Fibroblast of pulmonary artery (primary cell): ENCODE measurements at regions not wholly inside any gene's neighbourhood (a gene's known extent, or its start where the extent isn't known, plus 50 kb on each side); places are given as distances from the start of the nearest gene placed in this dataset.

ENCODE experiments used
- DNase-seq: peaks from one replicate; pipeline ENCODE4 v3.0.0-alpha.2; 2010; ENCODE audit warnings: low read depth
- H3K4me3 ChIP-seq: replicated peaks from 2 replicates; pipeline ENCODE4 v1.5.1; 2011; ENCODE audit warnings: low read depth, mild to moderate bottlenecking, control low read depth, low read length, moderate library complexity
- TF ChIP-seq, protein P1 (sequence below): IDR thresholded peaks from 2 replicates; pipeline ENCODE4 v1.5.1; 2011; ENCODE audit warnings: mild to moderate bottlenecking, control low read depth, low read length, inconsistent platforms; ENCODE audit errors: missing control alignments

- TF ChIP-seq, protein P1, sequence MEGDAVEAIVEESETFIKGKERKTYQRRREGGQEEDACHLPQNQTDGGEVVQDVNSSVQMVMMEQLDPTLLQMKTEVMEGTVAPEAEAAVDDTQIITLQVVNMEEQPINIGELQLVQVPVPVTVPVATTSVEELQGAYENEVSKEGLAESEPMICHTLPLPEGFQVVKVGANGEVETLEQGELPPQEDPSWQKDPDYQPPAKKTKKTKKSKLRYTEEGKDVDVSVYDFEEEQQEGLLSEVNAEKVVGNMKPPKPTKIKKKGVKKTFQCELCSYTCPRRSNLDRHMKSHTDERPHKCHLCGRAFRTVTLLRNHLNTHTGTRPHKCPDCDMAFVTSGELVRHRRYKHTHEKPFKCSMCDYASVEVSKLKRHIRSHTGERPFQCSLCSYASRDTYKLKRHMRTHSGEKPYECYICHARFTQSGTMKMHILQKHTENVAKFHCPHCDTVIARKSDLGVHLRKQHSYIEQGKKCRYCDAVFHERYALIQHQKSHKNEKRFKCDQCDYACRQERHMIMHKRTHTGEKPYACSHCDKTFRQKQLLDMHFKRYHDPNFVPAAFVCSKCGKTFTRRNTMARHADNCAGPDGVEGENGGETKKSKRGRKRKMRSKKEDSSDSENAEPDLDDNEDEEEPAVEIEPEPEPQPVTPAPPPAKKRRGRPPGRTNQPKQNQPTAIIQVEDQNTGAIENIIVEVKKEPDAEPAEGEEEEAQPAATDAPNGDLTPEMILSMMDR: no peak
- no peak for DNase-seq
- H3K4me3 ChIP-seq: no peak overlapping the region
Measured at GRCh38 chr12:19646599-19646998, 207.3 kb downstream of the AEBP2 start.

GRCh38 chr12:19647806-19648556, 208.7 kb downstream of the AEBP2 start:
- no peak overlapping the region for H3K4me3 ChIP-seq
- TF ChIP-seq, protein P1: no peak
- no peak for DNase-seq

GRCh38 chr12:19648591-19648990, 209.3 kb downstream of the AEBP2 start:
- TF ChIP-seq, protein P1: no peak
- no peak overlapping the region for H3K4me3 ChIP-seq
- DNase-seq: no peak

- DNase-seq: no peak
- TF ChIP-seq, protein P1: no peak
Measured at GRCh38 chr12:19652386-19652785, 213.1 kb downstream of the AEBP2 start.

GRCh38 chr12:19654650-19655376, 215.5 kb downstream of the AEBP2 start:
- TF ChIP-seq, protein P1: no peak
- no peak overlapping the region for H3K4me3 ChIP-seq
- DNase-seq: peak; percentile 31

More at GRCh38 chr12:19652386-19652785, 213.1 kb downstream of the AEBP2 start:
- no peak overlapping the region for H3K4me3 ChIP-seq

- no peak overlapping the region for H3K4me3 ChIP-seq
- TF ChIP-seq, protein P1: no peak
- DNase-seq: no peak
Measured at GRCh38 chr12:19657118-19657731, 217.9 kb downstream of the AEBP2 start.
